Mucosa of descending colon (tissue), 3 donors: ENCODE measurements at regions not wholly inside any gene's neighbourhood (a gene's known extent, or its start where the extent isn't known, plus 50 kb on each side); places are given as distances from the start of the nearest gene placed in this dataset.

Experiments used
- ATAC-seq: fragments of 200-7000 bp; cut with Tn5 transposase; one replicate; pipeline ENCODE4 v1.9.1; 2020; ENCODE audit warnings: mild to moderate bottlenecking, moderate library complexity
- DNase-seq, 3 donors: peaks; one replicate each; pipeline ENCODE4 v3.0.0-alpha.2; 2020
- H3K36me3 ChIP-seq: fragments of 200-600 bp; one replicate; pipeline ENCODE4 v1.8.0; 2021; ENCODE audit warnings: low read depth, mild to moderate bottlenecking
- H3K4me1 ChIP-seq: fragments of 200-600 bp; one replicate; pipeline ENCODE4 v1.8.0; 2021; ENCODE audit warnings: low read depth, mild to moderate bottlenecking
- H3K4me3 ChIP-seq: fragments of 200-600 bp; one replicate; pipeline ENCODE4 v1.8.0; 2021; ENCODE audit warnings: mild to moderate bottlenecking
- H3K9me3 ChIP-seq: fragments of 200-600 bp; one replicate; pipeline ENCODE4 v1.8.0; 2021; ENCODE audit warnings: mild to moderate bottlenecking
- CTCF ChIP-seq: fragments of 200-600 bp; IDR thresholded peaks from one replicate; pipeline ENCODE4 v1.8.0; 2022; ENCODE audit warnings: antibody characterized with exemption, mild to moderate bottlenecking
- intact Hi-C, 2 donors: fragments of 100-400 bp; cut with DNase I in 1 of 2; cut with micrococcal nuclease in 1 of 2; formaldehyde crosslinking; loops; one replicate each; pipeline versions ENCODE4 v1.11.0 to v1.11.1; 2022; cut with DNase I, micrococcal nuclease
- donor health status: DM: no; HTN: no; CAD: no; lungs with moderate emphysema.
- donor health status: DM: no; HTN: no; CAD: no.
- donor health status: DM: no; HTN: yes; CAD: no.

- H3K9me3 ChIP-seq: no peaks in the 10 kb centered on the region
- intact Hi-C loops: no loop called here
- no peaks in the 10 kb centered on the region for H3K36me3 ChIP-seq
- H3K4me3 ChIP-seq: no peak overlapping the region
- DNase-seq: no peak
- no peak for TF ChIP-seq CTCF
- ATAC-seq: no peak
- no peaks in the 10 kb centered on the region for H3K4me1 ChIP-seq
Measured at GRCh38 chr1:192518700-192519099, 56.9 kb upstream of the RGS1 start.

- ATAC-seq: no peak
- H3K36me3 ChIP-seq: no peaks in the 10 kb centered on the region
- peak in 1 of 3 donors; percentile 10 for DNase-seq
- no peak overlapping the region for H3K4me3 ChIP-seq
- H3K4me1 ChIP-seq: no peaks in the 10 kb centered on the region
- no peaks in the 10 kb centered on the region for H3K9me3 ChIP-seq
- no peak for TF ChIP-seq CTCF
- intact Hi-C loops: no loop called here
Measured at GRCh38 chr1:192521734-192522133, 53.8 kb upstream of the RGS1 start.

- H3K4me1 ChIP-seq: no peaks in the 10 kb centered on the region
- intact Hi-C loops: no loop called here
- ATAC-seq (no peak), DNase-seq (no peak)
- H3K36me3 ChIP-seq: no peaks in the 10 kb centered on the region
- H3K4me3 ChIP-seq: no peak overlapping the region
- no peaks in the 10 kb centered on the region for H3K9me3 ChIP-seq
- no peak for TF ChIP-seq CTCF
Measured at GRCh38 chr1:192522673-192523072, 52.9 kb upstream of the RGS1 start.

- intact Hi-C loops: no loop called here
- no peak for DNase-seq
- H3K36me3 ChIP-seq: no peaks in the 10 kb centered on the region
- H3K4me1 ChIP-seq: no peaks in the 10 kb centered on the region
- ATAC-seq: no peak
- H3K9me3 ChIP-seq: no peaks in the 10 kb centered on the region
- H3K4me3 ChIP-seq: no peak overlapping the region
- no peak for TF ChIP-seq CTCF
Measured at GRCh38 chr1:192524223-192524622, 51.4 kb upstream of the RGS1 start.
